ENCODE measurements at regions not wholly inside any gene's neighbourhood (a gene's known extent, or its start where the extent isn't known, plus 50 kb on each side); places are given as distances from the start of the nearest gene placed in this dataset.

DNA sequence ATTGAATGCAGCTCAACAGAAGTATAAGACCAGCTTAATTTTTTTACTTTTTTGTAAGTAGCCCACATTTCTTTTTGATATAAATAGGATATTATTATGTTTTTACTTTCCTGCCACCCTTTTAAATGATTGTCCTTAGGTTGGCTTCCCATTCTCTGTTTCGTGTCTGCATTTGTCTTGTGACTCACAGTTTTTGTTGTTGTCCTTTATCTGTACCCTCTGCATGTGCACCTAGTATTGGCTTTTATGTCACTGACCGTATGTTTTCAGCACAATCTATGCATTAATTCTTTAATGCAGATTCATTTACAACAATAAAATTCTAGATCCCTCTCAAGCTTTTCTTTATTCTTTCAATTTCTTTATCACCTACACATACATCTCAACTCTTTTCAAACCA is 474.2 kb upstream of the FANCL start:
- H3K4me1 Mint-ChIP-seq (ENCODE audit: unreplicated experiment): no peaks in the 10 kb centered on the region
- H3K27ac Mint-ChIP-seq (ENCODE audit: unreplicated experiment): no peak overlapping the region
- no peaks in the 10 kb centered on the region for H3K36me3 Mint-ChIP-seq (ENCODE audit: low read depth, unreplicated experiment)
- H3K9me3 Mint-ChIP-seq (ENCODE audit: unreplicated experiment): no peaks in the 10 kb centered on the region
- TF ChIP-seq, protein P1, sequence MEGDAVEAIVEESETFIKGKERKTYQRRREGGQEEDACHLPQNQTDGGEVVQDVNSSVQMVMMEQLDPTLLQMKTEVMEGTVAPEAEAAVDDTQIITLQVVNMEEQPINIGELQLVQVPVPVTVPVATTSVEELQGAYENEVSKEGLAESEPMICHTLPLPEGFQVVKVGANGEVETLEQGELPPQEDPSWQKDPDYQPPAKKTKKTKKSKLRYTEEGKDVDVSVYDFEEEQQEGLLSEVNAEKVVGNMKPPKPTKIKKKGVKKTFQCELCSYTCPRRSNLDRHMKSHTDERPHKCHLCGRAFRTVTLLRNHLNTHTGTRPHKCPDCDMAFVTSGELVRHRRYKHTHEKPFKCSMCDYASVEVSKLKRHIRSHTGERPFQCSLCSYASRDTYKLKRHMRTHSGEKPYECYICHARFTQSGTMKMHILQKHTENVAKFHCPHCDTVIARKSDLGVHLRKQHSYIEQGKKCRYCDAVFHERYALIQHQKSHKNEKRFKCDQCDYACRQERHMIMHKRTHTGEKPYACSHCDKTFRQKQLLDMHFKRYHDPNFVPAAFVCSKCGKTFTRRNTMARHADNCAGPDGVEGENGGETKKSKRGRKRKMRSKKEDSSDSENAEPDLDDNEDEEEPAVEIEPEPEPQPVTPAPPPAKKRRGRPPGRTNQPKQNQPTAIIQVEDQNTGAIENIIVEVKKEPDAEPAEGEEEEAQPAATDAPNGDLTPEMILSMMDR (IDR thresholded peaks at IDR 0.05; ENCODE audit: unreplicated experiment): no peak
- no peak overlapping the region for H3K4me3 Mint-ChIP-seq (ENCODE audit: unreplicated experiment)
- H3K27me3 Mint-ChIP-seq (ENCODE audit: unreplicated experiment): no peaks in the 10 kb centered on the region
- DNase-seq (ENCODE audit: low spot score): no peak

DNA sequence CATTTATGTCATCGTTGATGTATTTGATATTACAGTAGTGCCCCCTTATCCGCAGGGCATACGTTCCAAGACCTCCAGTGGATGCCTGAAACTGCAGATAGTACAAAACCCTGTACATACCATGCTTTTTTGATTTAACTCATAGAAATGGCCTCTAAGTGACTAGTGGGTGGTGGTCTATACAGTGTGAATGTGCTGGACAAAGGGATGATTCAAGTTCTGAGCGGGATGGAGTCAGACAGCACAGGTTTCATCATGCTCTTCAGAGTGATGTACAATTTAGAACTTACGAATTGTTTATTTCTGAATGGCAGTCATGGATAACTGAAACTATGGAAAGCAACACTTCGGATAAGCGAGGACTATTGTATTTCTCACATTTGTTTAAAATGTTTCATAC is 473.1 kb upstream of the FANCL start:
- Mint-ChIP-seq H3K27ac (ENCODE audit: unreplicated experiment) (no peak overlapping the region), H3K4me1 (ENCODE audit: unreplicated experiment) (peaks cover 4% of the 10 kb centered on the region), H3K27me3 (ENCODE audit: unreplicated experiment) (no peaks in the 10 kb centered on the region), H3K9me3 (ENCODE audit: unreplicated experiment) (no peaks in the 10 kb centered on the region), H3K4me3 (ENCODE audit: unreplicated experiment) (no peak overlapping the region), H3K36me3 (ENCODE audit: low read depth, unreplicated experiment) (no peaks in the 10 kb centered on the region)
- DNase-seq (ENCODE audit: low spot score): no peak
- TF ChIP-seq, protein P1 (IDR thresholded peaks at IDR 0.05; ENCODE audit: unreplicated experiment): no peak

DNA sequence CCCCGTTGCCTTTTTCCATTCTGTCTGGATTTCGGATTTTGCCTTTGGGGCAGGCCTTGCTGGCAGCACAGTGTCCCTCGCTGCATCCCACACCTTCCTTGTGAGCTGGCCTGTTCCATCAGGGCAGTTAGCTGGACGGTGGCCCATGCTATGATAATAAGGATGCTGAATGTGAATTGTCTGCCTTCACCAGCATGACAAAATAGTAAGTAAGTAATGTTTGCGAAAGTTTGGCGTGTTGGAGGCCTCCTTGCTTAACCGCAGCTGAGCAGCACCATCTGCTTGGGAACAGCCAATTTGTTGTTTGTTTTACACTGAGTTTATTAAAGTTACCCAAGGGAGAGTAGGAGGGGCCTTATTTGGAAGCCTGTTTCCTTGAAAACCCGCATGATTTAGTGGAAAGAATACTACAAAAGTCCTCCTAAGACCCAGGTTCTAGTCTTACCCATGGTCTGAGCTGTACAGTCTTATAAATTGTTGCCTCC is 469.7 kb upstream of the FANCL start:
- no peak for DNase-seq (ENCODE audit: low spot score)

DNA sequence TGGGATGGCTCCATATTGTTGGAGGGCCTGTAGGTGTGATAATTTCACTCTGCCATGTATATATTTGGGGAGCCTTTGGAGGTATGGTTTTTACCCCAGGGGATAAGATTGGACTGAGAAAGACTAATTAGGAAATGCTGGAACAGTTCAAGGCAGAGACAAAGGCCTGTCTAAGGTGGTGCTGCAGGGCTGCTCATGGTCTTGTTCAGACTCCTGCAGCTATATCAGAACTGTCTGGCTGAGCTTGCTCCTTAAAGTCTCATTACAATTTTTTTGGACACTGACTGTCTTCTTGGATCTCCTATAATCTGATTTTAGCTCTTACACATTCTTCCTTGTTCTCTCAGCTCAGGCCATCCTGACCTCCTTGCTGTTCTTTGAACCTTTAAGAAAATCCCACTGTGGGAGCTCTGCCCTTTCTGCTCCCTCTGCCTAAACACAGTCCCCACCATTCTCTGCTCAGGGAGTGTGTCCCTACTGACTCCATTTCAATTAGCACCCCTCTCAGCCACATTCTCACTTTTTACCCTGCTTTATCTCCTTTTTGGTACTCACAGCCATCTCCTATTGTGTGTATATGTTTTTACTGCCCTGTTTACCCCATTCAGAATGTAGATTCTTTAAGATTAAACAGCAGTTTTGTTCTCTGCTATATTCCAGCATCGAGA is 468.7 kb upstream of the FANCL start:
- DNase-seq (ENCODE audit: low spot score): no peak
- TF ChIP-seq, protein P1 (IDR thresholded peaks at IDR 0.05; ENCODE audit: unreplicated experiment): no peak
- Mint-ChIP-seq H3K27me3 (ENCODE audit: unreplicated experiment) (peaks cover 2% of the 10 kb centered on the region), H3K9me3 (ENCODE audit: unreplicated experiment) (no peaks in the 10 kb centered on the region), H3K36me3 (ENCODE audit: low read depth, unreplicated experiment) (no peaks in the 10 kb centered on the region), H3K4me3 (ENCODE audit: unreplicated experiment) (no peak overlapping the region), H3K4me1 (ENCODE audit: unreplicated experiment) (peaks cover 4% of the 10 kb centered on the region), H3K27ac (ENCODE audit: unreplicated experiment) (no peak overlapping the region)

More for the DNA sequence above, 469.7 kb upstream of the FANCL start:
- TF ChIP-seq, protein P1 (IDR thresholded peaks at IDR 0.05; ENCODE audit: unreplicated experiment): no peak
- H3K9me3 Mint-ChIP-seq (ENCODE audit: unreplicated experiment): no peaks in the 10 kb centered on the region
- H3K27me3 Mint-ChIP-seq (ENCODE audit: unreplicated experiment): peaks cover 2% of the 10 kb centered on the region
- H3K36me3 Mint-ChIP-seq (ENCODE audit: low read depth, unreplicated experiment): no peaks in the 10 kb centered on the region
- peaks cover 4% of the 10 kb centered on the region for H3K4me1 Mint-ChIP-seq (ENCODE audit: unreplicated experiment)
- H3K4me3 Mint-ChIP-seq (ENCODE audit: unreplicated experiment): no peak overlapping the region
- H3K27ac Mint-ChIP-seq (ENCODE audit: unreplicated experiment): no peak overlapping the region

DNA sequence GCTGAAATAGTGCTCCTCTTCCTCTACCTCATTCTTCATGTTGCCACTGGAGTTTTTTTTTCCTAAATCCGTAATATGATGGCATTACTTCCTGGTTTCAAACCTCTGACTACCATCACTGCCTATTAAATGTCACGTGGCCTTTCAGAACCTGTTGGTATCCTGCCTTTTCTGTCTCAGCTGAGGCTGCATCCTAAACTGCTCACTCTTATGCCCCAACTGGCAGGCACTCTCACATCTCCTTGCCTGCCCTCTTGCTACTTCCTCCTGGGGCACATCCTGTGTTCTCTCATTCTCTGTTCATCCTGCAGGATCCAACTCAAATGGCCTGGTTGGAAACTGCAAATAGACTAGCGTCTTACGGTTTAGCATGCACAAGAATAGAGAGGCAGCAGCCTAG is 468.1 kb upstream of the FANCL start:
- no peaks in the 10 kb centered on the region for H3K36me3 Mint-ChIP-seq (ENCODE audit: low read depth, unreplicated experiment)
- TF ChIP-seq, protein P1 (IDR thresholded peaks at IDR 0.05; ENCODE audit: unreplicated experiment): no peak
- H3K9me3 Mint-ChIP-seq (ENCODE audit: unreplicated experiment): no peaks in the 10 kb centered on the region
- H3K4me1 Mint-ChIP-seq (ENCODE audit: unreplicated experiment): peaks cover 4% of the 10 kb centered on the region
- DNase-seq (ENCODE audit: low spot score): no peak
- H3K4me3 Mint-ChIP-seq (ENCODE audit: unreplicated experiment): no peak overlapping the region
- H3K27me3 Mint-ChIP-seq (ENCODE audit: unreplicated experiment): peaks cover 2% of the 10 kb centered on the region
- H3K27ac Mint-ChIP-seq (ENCODE audit: unreplicated experiment): no peak overlapping the region
